ENCODE measurements at regions not wholly inside any gene's neighbourhood (a gene's known extent, or its start where the extent isn't known, plus 50 kb on each side); places are given as distances from the start of the nearest gene placed in this dataset.
"Not testable (repeated sequence)": the region's sequence is repeated elsewhere in the genome, so short reads cannot be mapped to it uniquely, and the experiment has no call there.

DNA sequence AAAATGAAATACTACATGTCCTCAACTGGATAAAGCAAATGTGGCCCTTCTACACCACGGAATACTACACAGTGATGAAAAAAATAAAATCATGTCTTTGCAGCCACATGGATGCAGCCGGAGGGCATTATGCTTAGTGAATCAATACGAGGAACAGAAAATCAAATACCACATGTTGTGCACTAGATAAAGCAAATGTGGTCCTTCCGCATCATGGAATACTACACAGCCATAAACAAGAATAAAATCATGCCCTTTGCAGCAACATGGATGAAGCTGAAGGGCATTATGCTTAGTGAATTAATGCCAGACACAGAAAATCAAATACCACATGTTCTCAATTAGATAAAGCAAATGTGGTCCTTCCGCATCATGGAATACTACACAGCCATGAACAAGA, 204.4 kb downstream of the GOLGA6L6 start:
- TF ChIP-seq EZH2 (IDR thresholded peaks at IDR 0.05; ENCODE audit: borderline replicate concordance, insufficient read depth, low read length, poor library complexity, severe bottlenecking); RAD21 (conservative IDR thresholded peaks at IDR 0.05); EP300 (conservative IDR thresholded peaks at IDR 0.05; ENCODE audit: poor library complexity, severe bottlenecking); POLR2AphosphoS5 (IDR thresholded peaks at IDR 0.05): not testable (repeated sequence)
- TF ChIP-seq, protein P1, sequence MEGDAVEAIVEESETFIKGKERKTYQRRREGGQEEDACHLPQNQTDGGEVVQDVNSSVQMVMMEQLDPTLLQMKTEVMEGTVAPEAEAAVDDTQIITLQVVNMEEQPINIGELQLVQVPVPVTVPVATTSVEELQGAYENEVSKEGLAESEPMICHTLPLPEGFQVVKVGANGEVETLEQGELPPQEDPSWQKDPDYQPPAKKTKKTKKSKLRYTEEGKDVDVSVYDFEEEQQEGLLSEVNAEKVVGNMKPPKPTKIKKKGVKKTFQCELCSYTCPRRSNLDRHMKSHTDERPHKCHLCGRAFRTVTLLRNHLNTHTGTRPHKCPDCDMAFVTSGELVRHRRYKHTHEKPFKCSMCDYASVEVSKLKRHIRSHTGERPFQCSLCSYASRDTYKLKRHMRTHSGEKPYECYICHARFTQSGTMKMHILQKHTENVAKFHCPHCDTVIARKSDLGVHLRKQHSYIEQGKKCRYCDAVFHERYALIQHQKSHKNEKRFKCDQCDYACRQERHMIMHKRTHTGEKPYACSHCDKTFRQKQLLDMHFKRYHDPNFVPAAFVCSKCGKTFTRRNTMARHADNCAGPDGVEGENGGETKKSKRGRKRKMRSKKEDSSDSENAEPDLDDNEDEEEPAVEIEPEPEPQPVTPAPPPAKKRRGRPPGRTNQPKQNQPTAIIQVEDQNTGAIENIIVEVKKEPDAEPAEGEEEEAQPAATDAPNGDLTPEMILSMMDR (IDR thresholded peaks at IDR 0.05; ENCODE audit: poor library complexity, severe bottlenecking) = not testable (repeated sequence)

Measured in neural cell (in vitro differentiated cells).